ENCODE measurements at regions not wholly inside any gene's neighbourhood (a gene's known extent, or its start where the extent isn't known, plus 50 kb on each side); places are given as distances from the start of the nearest gene placed in this dataset.

- no peak for DNase-seq
These were observed 130.7 kb downstream of the DLL1 start for GRCh38 chr6:170160031-170160627.

GRCh38 chr6:170159022-170159965 is 131.6 kb downstream of the DLL1 start:
- DNase-seq = no peak

GRCh38 chr6:170158296-170159021 is 132.4 kb downstream of the DLL1 start:
- no peak for DNase-seq

GRCh38 chr6:170157567-170158218 is 133.2 kb downstream of the DLL1 start:
- DNase-seq = no peak

GRCh38 chr6:170156448-170157375 is 134.2 kb downstream of the DLL1 start:
- no peak for DNase-seq

GRCh38 chr6:170155464-170156196 is 135.2 kb downstream of the DLL1 start:
- DNase-seq = no peak

GRCh38 chr6:170153436-170154319 is 137.2 kb downstream of the DLL1 start:
- DNase-seq = no peak

GRCh38 chr6:170152989-170153388 is 137.9 kb downstream of the DLL1 start:
- DNase-seq = peak; percentile 29

- no peak for DNase-seq
These were observed 138.6 kb downstream of the DLL1 start for GRCh38 chr6:170152124-170152926.

GRCh38 chr6:170151804-170152123 is 139.1 kb downstream of the DLL1 start:
- no peak for DNase-seq

- DNase-seq = no peak
These were observed 139.5 kb downstream of the DLL1 start for GRCh38 chr6:170151321-170151771.

- no peak for DNase-seq
These were observed 140.3 kb downstream of the DLL1 start for GRCh38 chr6:170150590-170150945.

GRCh38 chr6:170149681-170150589 is 140.9 kb downstream of the DLL1 start:
- no peak for DNase-seq

- no peak for DNase-seq
These were observed 142.0 kb downstream of the DLL1 start for GRCh38 chr6:170148709-170149470.

GRCh38 chr6:170147832-170148708 is 142.8 kb downstream of the DLL1 start:
- no peak for DNase-seq

GRCh38 chr6:170147056-170147787 is 143.7 kb downstream of the DLL1 start:
- no peak for DNase-seq
